ENCODE measurements at regions not wholly inside any gene's neighbourhood (a gene's known extent, or its start where the extent isn't known, plus 50 kb on each side); places are given as distances from the start of the nearest gene placed in this dataset.

- ATAC-seq (peak in 1 of 4 donors; percentile 11), DNase-seq (no peak)
- Histone ChIP-seq H3K9me3 (no peaks in the 10 kb centered on the region), H3K4me1 (peaks cover 11% of the 10 kb centered on the region), H3K27ac (peak overlapping the region; percentile 43), H3K4me3 (no peak overlapping the region), H3K36me3 (ENCODE audit: insufficient read depth in 1 of 2, low read depth in 1 of 2) (no peaks in the 10 kb centered on the region), H3K27me3 (ENCODE audit: insufficient read depth in 3 of 3, low read length in 2 of 3) (no peaks in the 10 kb centered on the region)
- TF ChIP-seq, protein P1, sequence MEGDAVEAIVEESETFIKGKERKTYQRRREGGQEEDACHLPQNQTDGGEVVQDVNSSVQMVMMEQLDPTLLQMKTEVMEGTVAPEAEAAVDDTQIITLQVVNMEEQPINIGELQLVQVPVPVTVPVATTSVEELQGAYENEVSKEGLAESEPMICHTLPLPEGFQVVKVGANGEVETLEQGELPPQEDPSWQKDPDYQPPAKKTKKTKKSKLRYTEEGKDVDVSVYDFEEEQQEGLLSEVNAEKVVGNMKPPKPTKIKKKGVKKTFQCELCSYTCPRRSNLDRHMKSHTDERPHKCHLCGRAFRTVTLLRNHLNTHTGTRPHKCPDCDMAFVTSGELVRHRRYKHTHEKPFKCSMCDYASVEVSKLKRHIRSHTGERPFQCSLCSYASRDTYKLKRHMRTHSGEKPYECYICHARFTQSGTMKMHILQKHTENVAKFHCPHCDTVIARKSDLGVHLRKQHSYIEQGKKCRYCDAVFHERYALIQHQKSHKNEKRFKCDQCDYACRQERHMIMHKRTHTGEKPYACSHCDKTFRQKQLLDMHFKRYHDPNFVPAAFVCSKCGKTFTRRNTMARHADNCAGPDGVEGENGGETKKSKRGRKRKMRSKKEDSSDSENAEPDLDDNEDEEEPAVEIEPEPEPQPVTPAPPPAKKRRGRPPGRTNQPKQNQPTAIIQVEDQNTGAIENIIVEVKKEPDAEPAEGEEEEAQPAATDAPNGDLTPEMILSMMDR (IDR thresholded peaks at IDR 0.05), result no peak
- WGBS, 3 donors, result 74 to 75% (median 75%) methylated on average over 17 of the region's 17 CpGs
- intact Hi-C loops (cut with DNase I), result no loop called here
Measured at GRCh38 chr2:240204431-240205276, 64.2 kb upstream of the OTOS start.

DNA sequence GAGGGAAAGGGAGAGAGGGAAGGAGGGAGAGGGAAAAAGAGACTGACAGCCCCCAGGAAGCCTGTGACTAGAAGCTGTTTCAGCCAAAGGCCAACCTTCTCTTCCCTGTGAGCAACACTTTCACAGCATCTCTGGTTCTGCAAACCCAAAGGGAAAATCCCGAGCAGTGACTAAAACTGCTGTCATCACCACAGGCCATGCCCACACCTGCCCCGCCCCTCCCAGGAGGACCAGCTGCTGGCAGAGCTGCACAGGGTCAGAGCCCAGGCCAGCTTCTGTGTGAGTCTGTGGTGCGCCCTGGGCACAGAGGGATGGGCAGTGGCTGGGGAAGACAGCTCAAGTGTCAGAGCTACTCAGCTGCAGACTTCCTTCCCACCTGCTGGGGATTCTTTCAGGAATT lies 64.9 kb upstream of the OTOS start:
- intact Hi-C loops (cut with DNase I), result no loop called here
- Histone ChIP-seq H3K4me3 (no peak overlapping the region), H3K27me3 (ENCODE audit: insufficient read depth in 3 of 3, low read length in 2 of 3) (no peaks in the 10 kb centered on the region), H3K36me3 (ENCODE audit: insufficient read depth in 1 of 2, low read depth in 1 of 2) (no peaks in the 10 kb centered on the region), H3K9me3 (no peaks in the 10 kb centered on the region), H3K4me1 (peaks cover 11% of the 10 kb centered on the region), H3K27ac (peak overlapping the region; percentile 43)
- TF ChIP-seq, protein P1 (IDR thresholded peaks at IDR 0.05), result no peak
- peak; percentile 67 to 85 for DNase-seq
- ATAC-seq, result peak; percentile 94 to 99 (median 98)
- WGBS, 3 donors, result 3 to 15% (median 6%) methylated on average over 3 of the region's 3 CpGs

GRCh38 chr2:240205772-240206171 lies 65.3 kb upstream of the OTOS start:
- Histone ChIP-seq H3K4me1 (peaks cover 11% of the 10 kb centered on the region), H3K27me3 (ENCODE audit: insufficient read depth in 3 of 3, low read length in 2 of 3) (no peaks in the 10 kb centered on the region), H3K36me3 (ENCODE audit: insufficient read depth in 1 of 2, low read depth in 1 of 2) (no peaks in the 10 kb centered on the region), H3K4me3 (no peak overlapping the region), H3K9me3 (no peaks in the 10 kb centered on the region), H3K27ac (peak overlapping the region; percentile 43)
- TF ChIP-seq, protein P1 (IDR thresholded peaks at IDR 0.05), result no peak
- ATAC-seq (no peak), DNase-seq (no peak)
- WGBS, 3 donors, result 36 to 39% (median 37%) methylated on average over 2 of the region's 2 CpGs
- intact Hi-C loops (cut with DNase I), result no loop called here

DNA sequence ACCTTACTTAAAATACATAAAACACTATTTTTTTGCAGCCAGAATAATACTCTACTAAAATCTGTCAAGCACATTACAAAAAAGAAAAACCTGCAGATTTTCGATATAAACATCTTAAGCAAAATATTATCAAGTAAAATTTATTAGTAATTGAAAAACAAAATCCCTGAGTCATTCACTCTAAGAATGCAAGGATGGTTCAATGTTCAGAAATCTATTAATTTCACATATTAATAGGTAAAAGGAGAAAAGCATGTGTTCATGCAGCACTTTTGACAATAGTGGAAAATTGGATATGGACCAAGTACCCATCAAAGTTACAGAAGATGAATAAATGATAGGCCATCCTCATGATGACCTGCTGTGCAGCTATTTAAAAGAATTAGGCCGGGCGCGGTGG lies 66.2 kb upstream of the OTOS start:
- H3K4me1 ChIP-seq, result peaks cover 11% of the 10 kb centered on the region
- TF ChIP-seq, protein P1 (IDR thresholded peaks at IDR 0.05), result no peak
- ATAC-seq (no peak), DNase-seq (no peak)
- no peak overlapping the region for H3K4me3 ChIP-seq
- H3K27me3 ChIP-seq (ENCODE audit: insufficient read depth in 3 of 3, low read length in 2 of 3), result no peaks in the 10 kb centered on the region
- intact Hi-C loops (cut with DNase I), result no loop called here
- no peaks in the 10 kb centered on the region for H3K9me3 ChIP-seq
- no peaks in the 10 kb centered on the region for H3K36me3 ChIP-seq (ENCODE audit: insufficient read depth in 1 of 2, low read depth in 1 of 2)
- H3K27ac ChIP-seq, result no peak overlapping the region
- WGBS, 3 donors, result 97 to 99% (median 99%) methylated on average over 4 of the region's 4 CpGs
